Keratinocyte (primary cell): ENCODE measurements at regions not wholly inside any gene's neighbourhood (a gene's known extent, or its start where the extent isn't known, plus 50 kb on each side); places are given as distances from the start of the nearest gene placed in this dataset.

Experiments used
- CTCF ChIP-seq, 3 experiments: IDR thresholded peaks in 1 of 3; conservative IDR thresholded peaks in 1 of 3; optimal IDR thresholded peaks in 1 of 3; 2 replicates in 2 of 3; 3 replicates in 1 of 3; pipeline versions ENCODE3 to v1.5.1; 2011; ENCODE audit warnings: low read length in 3 of 3, mild to moderate bottlenecking in 3 of 3, moderate library complexity in 2 of 3, control low read depth in 1 of 3, inconsistent platforms in 1 of 3; ENCODE audit not compliant: insufficient read depth in 2 of 3; ENCODE audit errors: extremely low read depth in 1 of 3
- EZH2 ChIP-seq: IDR thresholded peaks from one replicate; pipeline ENCODE4 v1.6.1; 2012; ENCODE audit warnings: inconsistent platforms, mild to moderate bottlenecking, low read length, moderate library complexity

- TF ChIP-seq CTCF (optimal IDR thresholded peaks at IDR 0.05 in 1 of 3, IDR thresholded peaks at IDR 0.05 in 1 of 3, conservative IDR thresholded peaks at IDR 0.05 in 1 of 3; ENCODE audit: extremely low read depth in 1 of 3, insufficient read depth in 2 of 3, low read length in 3 of 3) (no peak), EZH2 (no peak)
Measured at GRCh38 chr5:68542207-68542606, 326.7 kb downstream of the PIK3R1 start.
